Spinal cord (tissue), 9 donors: ENCODE measurements at regions not wholly inside any gene's neighbourhood (a gene's known extent, or its start where the extent isn't known, plus 50 kb on each side); places are given as distances from the start of the nearest gene placed in this dataset.

Experiments
- DNase-seq, 6 donors: peaks; one replicate each; pipeline versions ENCODE4 v3.0.0 to v3.0.0-alpha.2; 2013 to 2015; ENCODE audit warnings: low spot score in 6 of 6, low read depth in 4 of 6
- H3K27ac ChIP-seq: one replicate; pipeline ENCODE4 v1.5.1; 2013; ENCODE audit warnings: low read depth, low read length, control low read depth
- H3K27me3 ChIP-seq: one replicate; pipeline ENCODE4 v1.6.1; 2013; ENCODE audit warnings: low read length; ENCODE audit not compliant: control insufficient read depth, insufficient read depth
- H3K36me3 ChIP-seq: one replicate; pipeline ENCODE4 v1.6.1; 2013; ENCODE audit warnings: low read length; ENCODE audit not compliant: control insufficient read depth, insufficient read depth
- H3K4me1 ChIP-seq: one replicate; pipeline ENCODE4 v1.6.1; 2013; ENCODE audit warnings: low read length; ENCODE audit not compliant: control insufficient read depth, insufficient read depth
- H3K4me3 ChIP-seq: one replicate; pipeline ENCODE4 v1.5.1; 2013; ENCODE audit warnings: low read depth, low read length, control low read depth
- H3K9me3 ChIP-seq: one replicate; pipeline ENCODE4 v1.6.1; 2013; ENCODE audit warnings: low read length; ENCODE audit not compliant: control insufficient read depth, insufficient read depth
- WGBS: methylation state at CpG from one replicate; pipeline ENCODE4 v1.1.5; 2013; ENCODE audit warnings: missing lambda C conversion rate; ENCODE audit not compliant: insufficient coverage; 5-methylcytosine and 5-hydroxymethylcytosine counted together
- donor health status: healthy.

GRCh38 chr11:121961321-121961801, 154.7 kb downstream of the BLID start:
- Histone ChIP-seq H3K27ac (peak overlapping the region; percentile 34), H3K4me1 (peaks cover 3% of the 10 kb centered on the region), H3K4me3 (no peak overlapping the region), H3K36me3 (no peaks in the 10 kb centered on the region), H3K27me3 (no peaks in the 10 kb centered on the region), H3K9me3 (no peaks in the 10 kb centered on the region)
- DNase-seq = no peak
- WGBS = no CpG with 5 or more reads among the region's 3 CpGs

GRCh38 chr11:121958971-121959325, 157.1 kb downstream of the BLID start:
- DNase-seq = no peak
- 77% methylated on average over 5 of the region's 5 CpGs for WGBS

GRCh38 chr11:121958323-121958970, 157.6 kb downstream of the BLID start:
- Histone ChIP-seq H3K27ac (no peak overlapping the region), H3K4me3 (no peak overlapping the region), H3K36me3 (no peaks in the 10 kb centered on the region), H3K27me3 (no peaks in the 10 kb centered on the region), H3K4me1 (no peaks in the 10 kb centered on the region), H3K9me3 (no peaks in the 10 kb centered on the region)
- no CpG with 5 or more reads among the region's 3 CpGs for WGBS
- no peak for DNase-seq

More at GRCh38 chr11:121958971-121959325, 157.1 kb downstream of the BLID start:
- H3K27me3 ChIP-seq = no peaks in the 10 kb centered on the region
- H3K27ac ChIP-seq = no peak overlapping the region
- H3K9me3 ChIP-seq = no peaks in the 10 kb centered on the region
- no peak overlapping the region for H3K4me3 ChIP-seq
- H3K4me1 ChIP-seq = no peaks in the 10 kb centered on the region
- H3K36me3 ChIP-seq = no peaks in the 10 kb centered on the region

- 88% methylated on average over 1 of the region's 2 CpGs for WGBS
- no peak for DNase-seq
- no peak overlapping the region for H3K4me3 ChIP-seq
- H3K27me3 ChIP-seq = no peaks in the 10 kb centered on the region
- H3K4me1 ChIP-seq = peaks cover 4% of the 10 kb centered on the region
- H3K9me3 ChIP-seq = no peaks in the 10 kb centered on the region
- no peak overlapping the region for H3K27ac ChIP-seq
- no peaks in the 10 kb centered on the region for H3K36me3 ChIP-seq
Measured at GRCh38 chr11:121953122-121953521, 162.9 kb downstream of the BLID start.

- Histone ChIP-seq H3K9me3 (no peaks in the 10 kb centered on the region), H3K36me3 (no peaks in the 10 kb centered on the region), H3K4me3 (no peak overlapping the region), H3K27me3 (no peaks in the 10 kb centered on the region), H3K27ac (no peak overlapping the region), H3K4me1 (peaks cover 4% of the 10 kb centered on the region)
- no peak for DNase-seq
- WGBS = 89% methylated on average over 2 of the region's 3 CpGs
Measured at GRCh38 chr11:121950160-121950559, 165.9 kb downstream of the BLID start.

GRCh38 chr11:121946514-121946913, 169.5 kb downstream of the BLID start:
- Histone ChIP-seq H3K36me3 (no peaks in the 10 kb centered on the region), H3K9me3 (no peaks in the 10 kb centered on the region), H3K4me1 (peaks cover 4% of the 10 kb centered on the region), H3K27ac (no peak overlapping the region), H3K27me3 (no peaks in the 10 kb centered on the region), H3K4me3 (no peak overlapping the region)
- WGBS = no CpG with 5 or more reads among the region's 3 CpGs
- no peak for DNase-seq

- no peak for DNase-seq
- Histone ChIP-seq H3K36me3 (no peaks in the 10 kb centered on the region), H3K27ac (no peak overlapping the region), H3K4me3 (no peak overlapping the region), H3K27me3 (no peaks in the 10 kb centered on the region), H3K4me1 (no peaks in the 10 kb centered on the region), H3K9me3 (no peaks in the 10 kb centered on the region)
- WGBS = 54% methylated on average over 4 of the region's 4 CpGs
Measured at GRCh38 chr11:121944556-121945230, 171.3 kb downstream of the BLID start.

- no peak overlapping the region for H3K27ac ChIP-seq
- H3K4me3 ChIP-seq = no peak overlapping the region
- DNase-seq = no peak
- H3K4me1 ChIP-seq = no peaks in the 10 kb centered on the region
- H3K27me3 ChIP-seq = no peaks in the 10 kb centered on the region
- WGBS = no CpG with 5 or more reads among the region's 2 CpGs
- no peaks in the 10 kb centered on the region for H3K36me3 ChIP-seq
- no peaks in the 10 kb centered on the region for H3K9me3 ChIP-seq
Measured at GRCh38 chr11:121938076-121938475, 177.9 kb downstream of the BLID start.

GRCh38 chr11:121936781-121937447, 179.1 kb downstream of the BLID start:
- Histone ChIP-seq H3K27ac (no peak overlapping the region), H3K36me3 (no peaks in the 10 kb centered on the region), H3K9me3 (no peaks in the 10 kb centered on the region), H3K27me3 (no peaks in the 10 kb centered on the region), H3K4me1 (no peaks in the 10 kb centered on the region), H3K4me3 (no peak overlapping the region)
- no peak for DNase-seq
- WGBS = 100% methylated on average over 2 of the region's 5 CpGs
